NCI-H2107 treated with DMSO at 0.1 percent for 48 hours (cell line): ENCODE measurements at regions not wholly inside any gene's neighbourhood (a gene's known extent, or its start where the extent isn't known, plus 50 kb on each side); places are given as distances from the start of the nearest gene placed in this dataset.
"Not testable (repeated sequence)": the region's sequence is repeated elsewhere in the genome, so short reads cannot be mapped to it uniquely, and the experiment has no call there.

ENCODE experiments used
- DNase-seq: peaks from one replicate; lab custom pipeline; 2025; ENCODE audit not compliant: unreplicated experiment; lab: John Stamatoyannopoulos, UW

DNA sequence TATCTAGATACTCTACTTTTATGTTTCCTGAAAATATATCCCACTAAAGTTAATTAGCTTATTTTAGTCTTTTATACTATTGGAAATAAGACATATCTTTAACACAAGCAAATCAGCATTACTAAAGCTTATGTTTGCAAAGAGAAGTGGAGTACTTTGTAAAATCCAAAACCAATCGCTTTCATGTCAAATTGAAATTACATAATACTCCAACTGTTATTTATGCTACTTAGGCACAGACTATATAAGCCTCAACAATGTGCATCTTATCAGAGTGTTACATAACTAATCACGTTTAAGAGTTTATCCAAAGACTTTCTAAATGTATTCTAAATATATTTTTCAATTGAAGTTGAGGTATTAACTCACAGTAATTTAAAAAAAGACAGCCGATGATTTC is 200.0 kb downstream of the PCDH20 start:
- no peak for DNase-seq

DNA sequence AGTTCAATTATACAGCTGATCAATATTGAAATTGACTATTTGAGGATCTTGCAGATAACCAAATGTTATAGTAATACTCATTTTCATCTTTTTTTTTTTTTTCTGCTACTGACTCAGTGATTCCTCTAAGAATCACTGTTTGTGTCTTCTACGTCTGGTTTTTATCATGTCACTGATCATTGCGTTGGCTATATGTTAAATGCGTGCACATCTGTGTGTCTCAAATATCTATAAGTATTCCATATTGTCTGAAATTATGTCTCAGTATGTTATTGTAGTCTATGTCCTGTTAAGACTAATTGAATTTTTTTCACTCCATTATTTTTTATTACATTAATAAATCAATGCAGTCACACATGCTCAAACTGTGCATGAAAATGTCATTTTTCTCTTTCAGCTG is 200.5 kb downstream of the PCDH20 start:
- no peak for DNase-seq

DNA sequence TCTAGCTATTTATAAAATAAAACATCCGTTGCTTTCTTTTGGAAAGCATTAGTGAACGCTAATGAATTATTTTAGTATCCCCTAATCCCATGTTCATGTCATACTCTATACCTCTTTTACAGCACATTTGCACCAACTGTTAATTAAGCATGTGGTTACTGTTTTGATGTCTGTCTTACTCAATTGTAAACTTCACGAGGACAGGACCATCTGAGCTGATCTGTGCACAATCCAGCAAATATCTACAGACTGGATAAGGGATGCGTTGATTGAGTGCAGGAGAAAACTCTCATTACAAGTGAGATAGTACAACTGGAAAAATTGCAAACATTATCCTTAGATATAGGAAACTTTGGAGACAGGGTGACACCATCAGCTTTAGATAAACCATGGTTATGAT is 201.1 kb downstream of the PCDH20 start:
- DNase-seq = no peak

DNA sequence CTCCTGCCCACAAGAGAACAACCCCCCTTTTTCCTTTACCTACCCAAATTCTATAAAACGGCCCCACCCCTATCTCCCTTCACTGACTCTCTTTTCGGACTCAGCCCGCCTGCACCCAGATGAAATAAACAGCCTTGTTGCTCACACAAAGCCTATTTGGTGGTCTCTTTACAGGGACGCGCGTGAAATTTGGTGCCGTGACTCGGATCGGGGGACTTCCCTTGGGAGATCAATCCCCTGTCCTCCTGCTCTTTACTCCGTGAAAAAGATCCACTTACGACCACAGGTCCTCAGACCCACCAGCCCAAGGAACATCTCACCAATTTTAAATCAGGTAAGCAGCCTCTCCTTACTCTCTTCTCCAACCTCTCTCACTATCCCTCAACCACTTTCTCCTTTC is 209.8 kb downstream of the PCDH20 start:
- not testable (repeated sequence) for DNase-seq

DNA sequence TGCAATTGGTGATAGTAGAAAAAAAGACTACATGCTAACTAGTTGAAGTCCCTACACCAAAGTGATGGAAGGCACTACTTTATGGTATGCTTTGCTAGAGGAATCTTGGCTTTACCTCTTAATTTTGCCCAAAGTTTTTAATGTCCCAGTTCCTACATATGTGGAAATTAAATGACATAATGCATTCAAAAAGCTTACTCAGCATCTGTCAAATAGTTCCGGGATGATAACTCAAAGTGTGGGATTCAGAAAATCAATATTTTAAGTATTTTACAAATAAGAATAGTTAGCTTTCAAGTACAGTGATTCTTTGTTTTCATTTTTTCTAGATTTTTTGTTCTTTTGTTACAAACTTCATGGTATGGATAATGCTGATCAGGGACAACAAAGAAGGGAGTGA is 211.6 kb downstream of the PCDH20 start:
- DNase-seq = no peak

DNA sequence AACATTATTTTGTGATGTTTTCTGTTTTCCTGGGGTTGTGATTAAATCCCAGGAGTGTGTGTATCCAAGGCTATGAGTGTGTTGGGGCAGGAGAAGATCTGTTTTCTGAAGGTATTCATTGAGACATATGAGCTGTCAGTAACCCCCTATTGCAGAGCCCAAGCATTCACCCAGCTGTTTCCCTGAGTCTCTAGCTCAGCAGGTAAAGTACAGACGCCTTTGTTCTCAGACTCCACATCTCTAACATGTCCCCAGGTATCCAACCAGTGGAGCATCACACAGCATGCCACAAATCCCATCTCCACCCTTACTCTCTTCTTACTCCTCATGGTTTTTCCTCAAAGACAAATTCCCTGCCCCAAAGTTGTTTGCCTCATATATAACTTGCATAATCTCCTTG is 213.6 kb downstream of the PCDH20 start:
- no peak for DNase-seq

DNA sequence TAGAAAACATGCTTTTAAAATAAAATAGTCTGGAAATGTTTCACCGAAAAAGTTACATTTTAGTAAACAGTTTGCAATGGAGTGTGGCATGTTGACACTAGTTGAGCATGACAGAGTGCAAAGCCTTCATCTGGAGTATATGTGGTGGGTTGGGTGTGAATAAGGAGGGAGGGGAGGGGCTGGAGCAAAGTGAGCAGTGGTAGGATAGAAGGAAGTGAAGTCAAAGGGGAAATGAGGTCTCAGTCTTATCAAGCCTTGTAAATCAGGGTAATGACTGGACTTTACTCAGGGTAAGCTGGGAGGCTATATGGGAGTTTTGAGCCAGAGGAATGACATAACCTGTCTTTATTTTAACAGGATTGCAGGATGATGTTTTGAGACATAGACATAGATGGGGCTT is 222.8 kb downstream of the PCDH20 start:
- no peak for DNase-seq

DNA sequence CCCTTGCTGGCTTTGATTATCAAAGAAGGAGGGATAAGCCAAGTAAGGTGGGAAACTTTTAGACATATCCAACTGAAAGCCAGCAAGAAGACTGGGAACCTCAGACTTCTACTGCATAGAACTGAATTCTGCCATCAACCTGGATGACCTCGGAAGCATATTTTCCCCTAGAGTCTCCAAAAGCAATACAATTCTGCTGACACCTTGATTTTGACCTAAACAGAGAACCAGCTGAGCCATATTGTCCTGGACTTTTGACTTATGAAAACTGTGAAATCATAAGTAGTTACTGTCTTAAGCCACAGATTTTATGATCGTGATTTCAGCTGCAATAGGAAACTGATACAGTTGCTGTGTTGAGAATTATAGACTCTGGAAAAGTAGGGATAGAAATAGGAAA is 227.6 kb downstream of the PCDH20 start:
- DNase-seq = no peak

DNA sequence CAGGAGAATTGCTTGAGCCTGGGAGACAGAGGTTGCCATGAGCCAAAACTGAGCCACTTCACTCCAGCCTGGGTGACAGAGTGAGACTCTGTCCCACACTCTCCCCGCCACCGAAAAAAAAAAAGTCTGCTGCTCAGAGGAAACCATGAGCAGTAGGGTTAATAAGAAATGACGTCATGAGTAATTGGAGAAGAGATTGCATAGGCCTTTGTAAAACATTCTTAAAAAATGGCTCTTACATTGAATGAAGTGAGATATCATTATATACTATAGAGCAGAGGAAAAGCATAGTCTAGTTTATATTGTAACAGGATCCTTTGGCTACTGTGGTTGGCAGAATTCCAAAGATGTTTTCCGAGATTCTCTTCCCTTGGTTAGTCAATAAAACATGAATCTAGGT is 228.2 kb downstream of the PCDH20 start:
- DNase-seq = no peak

DNA sequence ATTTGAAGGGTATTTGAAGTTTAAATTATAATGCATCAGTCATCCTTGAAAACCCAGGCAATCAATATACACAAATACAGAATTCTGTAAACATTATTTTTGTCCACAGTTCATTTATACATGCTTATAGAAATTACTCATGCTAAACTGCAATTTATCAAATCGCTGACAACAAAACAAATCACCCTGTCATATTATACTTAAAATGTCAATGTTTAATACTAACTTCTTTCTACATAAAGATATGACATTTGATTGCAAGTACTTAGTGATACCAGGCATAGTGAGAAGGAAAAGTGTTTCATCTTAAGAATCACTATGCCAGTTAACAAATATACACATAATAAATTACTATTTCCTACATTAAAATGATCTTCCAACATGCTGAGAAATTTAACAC is 232.0 kb downstream of the PCDH20 start:
- no peak for DNase-seq

DNA sequence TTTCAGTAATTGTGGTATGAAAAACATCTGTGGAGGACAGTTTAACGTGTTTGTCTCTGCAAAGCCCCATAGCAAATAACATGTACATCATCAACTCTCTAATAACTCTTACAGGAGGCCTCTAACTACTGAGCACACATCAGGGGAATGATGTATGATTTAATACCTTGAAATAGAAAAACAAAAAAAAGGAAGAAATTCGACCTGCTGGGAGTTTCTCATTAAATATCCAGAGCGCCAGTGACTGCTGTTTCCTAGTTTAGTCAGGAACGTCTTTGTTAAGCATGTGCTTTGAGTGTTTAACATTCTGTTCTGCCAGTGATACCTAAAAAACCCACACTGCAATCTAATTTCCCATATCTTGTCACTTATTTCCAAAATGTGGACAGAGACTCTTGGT is 235.4 kb downstream of the PCDH20 start:
- no peak for DNase-seq

DNA sequence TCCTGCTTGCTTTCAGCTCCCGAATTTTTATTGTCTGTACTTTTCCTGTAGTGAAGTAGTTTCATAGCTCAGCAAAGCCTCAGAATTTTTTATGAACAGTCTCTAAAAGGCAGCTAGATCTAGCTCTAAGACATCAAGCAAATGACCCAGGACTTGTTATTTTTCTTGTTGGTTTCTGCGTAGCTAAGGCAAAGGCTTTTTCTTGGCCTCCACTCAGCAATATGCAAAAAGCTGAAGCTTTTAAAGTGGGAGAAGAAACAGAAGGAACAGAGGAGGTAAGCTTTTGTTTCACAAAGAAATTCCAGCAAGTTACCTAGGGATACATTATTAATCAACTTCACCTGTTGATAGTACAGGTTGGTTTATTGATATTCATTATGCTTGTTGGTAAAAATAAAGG is 235.9 kb downstream of the PCDH20 start:
- DNase-seq = no peak

DNA sequence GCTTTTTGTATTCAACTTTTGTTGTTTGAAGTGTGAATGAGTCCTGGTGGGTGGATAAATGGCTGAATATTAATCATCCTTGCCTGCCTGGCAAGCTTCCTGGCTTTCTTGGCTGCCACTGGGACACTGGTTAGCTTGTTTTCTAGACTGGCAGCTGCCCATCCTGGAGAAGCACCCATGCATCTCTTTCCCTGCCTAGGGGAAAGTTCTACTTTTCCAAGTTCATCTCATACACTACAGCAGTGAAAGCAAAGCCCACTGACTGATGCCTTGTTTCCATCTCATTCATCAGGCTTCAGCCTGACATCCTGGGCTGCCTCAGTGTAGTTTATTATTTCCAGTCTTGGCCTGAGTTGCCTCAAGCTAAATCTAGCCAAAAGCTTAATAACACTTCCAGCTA is 244.8 kb downstream of the PCDH20 start:
- no peak for DNase-seq

DNA sequence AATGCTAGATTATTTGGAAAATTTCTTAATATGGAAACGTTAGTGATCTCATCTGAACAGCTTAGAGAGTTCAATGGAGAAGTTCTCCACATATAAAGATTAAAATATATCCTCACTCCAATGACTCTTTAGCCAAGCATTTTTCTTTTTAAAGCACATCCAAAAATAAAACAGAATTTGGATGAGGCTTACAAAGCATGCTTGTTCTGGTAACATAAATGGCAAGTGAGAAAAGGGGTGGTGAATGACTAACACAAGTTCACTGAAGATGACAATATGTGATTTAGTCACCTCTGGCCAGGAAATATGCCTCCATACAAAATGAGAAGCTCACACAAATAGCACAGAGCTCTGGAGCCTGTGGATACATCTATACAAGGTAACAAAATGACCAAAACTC is 253.0 kb downstream of the PCDH20 start:
- DNase-seq = no peak

DNA sequence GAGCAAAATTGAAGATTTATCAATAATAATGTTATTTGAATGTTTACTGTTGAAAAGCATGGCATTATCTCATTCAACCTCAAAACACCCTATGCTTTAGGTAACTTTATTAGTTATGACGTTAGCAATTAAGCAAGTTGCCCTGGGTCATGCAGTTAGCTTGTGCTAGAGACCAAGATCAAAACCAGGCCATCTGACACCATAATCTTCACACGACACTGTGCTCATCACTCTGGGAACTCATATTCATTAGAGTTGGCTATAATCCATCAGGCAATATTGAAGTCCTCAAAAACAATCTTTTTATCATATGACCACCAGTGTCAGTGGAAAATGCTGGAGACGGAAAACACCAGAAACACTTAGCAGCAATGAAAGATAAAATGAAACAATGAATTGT is 253.5 kb downstream of the PCDH20 start:
- DNase-seq = no peak

DNA sequence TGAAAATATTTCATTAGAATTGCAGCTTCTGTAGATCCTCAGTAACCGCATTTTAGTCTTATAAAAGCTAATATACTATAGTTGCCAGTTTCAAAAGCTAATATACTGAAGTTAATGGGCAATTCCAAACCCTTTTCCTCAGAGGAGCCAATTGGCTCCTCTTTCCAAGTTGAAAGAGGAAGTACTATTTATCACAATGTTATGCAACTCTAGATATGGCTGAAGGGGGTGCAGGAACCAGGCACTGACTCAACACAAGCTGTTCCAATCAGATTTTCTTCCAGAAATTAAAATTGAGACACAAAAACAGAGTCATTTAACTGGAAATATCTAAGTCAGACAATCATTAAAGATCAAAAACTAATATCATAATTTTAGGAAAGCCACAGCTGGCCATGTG is 258.9 kb downstream of the PCDH20 start:
- DNase-seq = no peak

DNA sequence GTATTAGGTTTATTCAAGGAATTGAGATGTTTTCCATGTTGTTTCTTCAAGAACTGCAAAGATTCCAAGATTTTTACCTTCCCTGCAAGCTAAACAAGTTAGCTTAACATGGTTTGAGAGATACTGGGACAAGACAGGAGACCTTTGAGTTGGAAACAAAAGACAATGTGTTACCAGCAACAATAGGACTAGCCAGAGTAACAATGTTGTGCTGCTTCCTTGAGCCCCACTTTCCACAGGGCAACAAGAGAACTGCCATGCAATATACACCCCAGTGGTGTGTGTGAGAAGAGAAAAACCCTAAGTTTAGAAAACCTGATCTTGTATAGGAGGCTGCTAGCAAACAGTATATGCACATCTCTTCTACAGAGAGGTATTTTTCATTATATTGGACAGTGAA is 264.6 kb downstream of the PCDH20 start:
- no peak for DNase-seq

DNA sequence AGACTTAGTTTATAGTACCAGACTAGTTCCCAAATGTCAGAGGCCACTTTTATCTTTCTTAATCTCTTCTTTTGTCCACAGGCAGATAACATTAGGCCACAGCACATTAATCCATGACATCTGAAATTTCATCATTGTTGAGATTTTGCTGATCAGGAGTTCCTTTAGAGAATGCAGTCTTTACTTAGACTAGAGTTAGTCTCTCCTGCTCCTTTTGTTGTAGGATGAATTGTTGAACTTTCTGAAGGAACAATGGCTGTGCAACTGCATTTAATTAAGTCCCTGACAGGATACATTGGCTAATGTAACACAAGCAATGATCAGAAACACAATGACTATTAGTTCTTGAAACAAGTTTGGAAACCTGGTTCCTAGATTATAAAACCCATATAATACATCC is 266.3 kb downstream of the PCDH20 start:
- no peak for DNase-seq

DNA sequence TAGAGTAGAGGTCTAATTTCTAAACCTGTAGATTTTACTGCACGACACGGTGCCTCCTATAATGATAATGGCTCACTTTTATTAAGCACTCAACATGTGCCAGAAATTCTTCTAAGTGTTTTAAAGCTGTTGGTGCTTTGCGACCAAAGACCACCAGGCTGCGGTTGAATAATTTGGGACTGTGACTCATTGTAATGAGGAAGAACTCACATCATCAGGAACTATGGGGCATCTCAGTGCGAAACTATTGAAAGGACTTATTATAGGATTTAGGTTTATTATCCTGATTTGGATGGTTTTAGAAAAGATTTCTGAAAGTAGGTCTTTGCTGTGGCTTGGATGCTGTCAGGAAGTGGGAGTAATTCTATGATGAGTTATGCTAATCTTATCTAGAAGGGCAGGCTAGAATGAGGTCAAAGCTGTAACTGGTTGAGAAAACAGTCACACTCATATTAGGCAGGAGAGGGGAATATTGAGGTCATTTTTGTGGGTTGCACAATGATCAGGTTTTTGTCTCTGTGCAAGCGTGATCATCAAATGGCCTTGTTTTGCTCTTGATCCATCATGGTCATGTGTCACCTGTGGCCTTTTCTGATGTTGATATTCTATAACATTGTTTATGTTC is 266.8 kb downstream of the PCDH20 start:
- no peak for DNase-seq

DNA sequence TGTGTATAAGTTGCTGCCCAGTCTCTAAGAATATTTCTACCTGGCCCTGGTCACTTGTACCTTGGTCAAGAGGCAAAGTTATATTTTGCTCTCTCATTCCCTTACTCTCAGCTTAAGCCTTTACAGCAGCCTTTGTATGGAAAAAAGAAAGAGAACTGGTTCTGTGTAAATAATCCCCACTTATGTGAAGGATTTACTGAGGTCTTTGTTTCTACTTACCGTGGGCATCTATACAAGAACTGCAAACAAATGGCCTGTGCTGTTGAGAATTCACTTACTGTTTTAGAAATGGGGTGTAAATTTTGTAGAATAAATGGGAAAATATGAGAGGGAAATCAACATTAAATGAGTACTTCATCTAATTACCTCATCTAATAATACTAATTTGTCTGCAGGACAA is 267.4 kb downstream of the PCDH20 start:
- DNase-seq = no peak

DNA sequence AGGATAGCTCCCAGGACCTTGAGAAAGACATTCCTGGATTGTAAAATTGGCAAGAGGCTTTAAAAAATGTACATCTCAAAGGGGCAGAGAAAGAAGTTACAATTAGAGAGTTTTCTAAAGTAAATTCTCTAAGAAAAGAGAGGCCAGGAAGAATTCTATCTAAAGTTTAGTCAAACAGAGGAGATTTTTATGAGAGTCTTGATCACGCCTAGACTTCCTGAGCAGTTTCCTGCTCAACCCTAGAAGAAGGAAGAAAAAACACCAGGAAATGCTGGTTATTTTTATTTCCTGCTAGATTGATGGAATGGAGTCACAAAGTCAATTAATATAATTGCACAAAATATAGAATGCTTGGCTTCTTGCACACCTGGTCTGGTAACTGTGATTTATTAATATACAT is 269.1 kb downstream of the PCDH20 start:
- DNase-seq = no peak

DNA sequence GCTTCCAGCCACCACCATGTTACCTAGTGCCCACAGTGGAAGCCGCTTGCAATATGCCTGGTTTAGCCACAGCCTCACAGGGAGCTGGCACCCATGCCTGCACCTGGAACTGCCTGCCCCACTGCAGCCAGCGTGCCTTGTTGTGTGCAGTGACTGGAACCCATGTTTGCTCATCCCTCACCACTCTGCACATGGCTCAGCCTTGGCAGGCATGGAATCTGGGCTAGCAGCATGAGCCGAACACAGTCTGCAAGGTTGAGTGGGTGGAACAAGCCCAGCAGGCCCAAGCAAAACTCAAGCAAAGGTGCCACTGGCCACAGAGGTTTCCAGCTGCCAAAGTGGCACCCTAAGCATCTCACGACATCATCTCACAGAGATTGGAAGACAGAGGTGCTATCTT is 269.5 kb downstream of the PCDH20 start:
- no peak for DNase-seq

DNA sequence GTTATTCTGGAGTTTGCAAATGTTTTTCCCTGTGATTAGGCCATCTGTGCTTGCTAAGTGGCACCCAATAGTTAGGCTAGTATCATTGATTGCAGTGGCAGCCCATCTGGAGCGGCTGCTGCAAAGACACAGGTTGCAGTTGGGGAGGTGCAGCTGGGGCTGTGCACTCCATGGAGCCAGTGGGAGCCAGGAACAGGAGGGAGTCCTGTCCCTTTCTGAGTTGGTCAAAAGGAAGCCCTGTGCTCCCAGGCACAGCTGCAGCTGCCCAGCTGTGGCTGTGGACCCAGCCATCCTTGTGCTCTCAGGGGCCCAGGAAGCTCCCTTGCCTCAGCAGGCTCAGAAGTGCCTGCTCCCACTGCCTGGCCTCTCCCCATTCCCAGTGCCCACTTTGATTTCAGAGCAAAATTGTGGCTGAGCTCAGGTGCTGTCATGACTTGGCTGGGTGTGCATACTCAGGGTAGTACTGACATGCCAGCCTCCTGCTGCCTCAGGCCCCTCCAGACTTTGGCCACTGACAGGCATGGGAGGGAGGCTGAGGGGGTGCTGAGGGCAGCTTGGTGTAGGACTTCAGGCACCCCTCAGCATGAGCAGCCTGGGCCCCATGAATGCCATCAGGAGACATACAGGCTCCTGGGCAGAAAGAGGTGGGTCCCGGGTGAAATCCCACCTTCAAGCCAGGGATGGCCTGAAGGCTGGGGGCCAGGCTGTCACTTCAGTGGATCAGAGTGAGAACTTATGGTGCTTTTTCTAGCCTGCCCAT is 270.6 kb downstream of the PCDH20 start:
- DNase-seq = no peak
